ENCODE measurements at regions not wholly inside any gene's neighbourhood (a gene's known extent, or its start where the extent isn't known, plus 50 kb on each side); places are given as distances from the start of the nearest gene placed in this dataset.
A peak's percentile ranks its signal among the peaks of the same experiment; 100 is the strongest.

DNA sequence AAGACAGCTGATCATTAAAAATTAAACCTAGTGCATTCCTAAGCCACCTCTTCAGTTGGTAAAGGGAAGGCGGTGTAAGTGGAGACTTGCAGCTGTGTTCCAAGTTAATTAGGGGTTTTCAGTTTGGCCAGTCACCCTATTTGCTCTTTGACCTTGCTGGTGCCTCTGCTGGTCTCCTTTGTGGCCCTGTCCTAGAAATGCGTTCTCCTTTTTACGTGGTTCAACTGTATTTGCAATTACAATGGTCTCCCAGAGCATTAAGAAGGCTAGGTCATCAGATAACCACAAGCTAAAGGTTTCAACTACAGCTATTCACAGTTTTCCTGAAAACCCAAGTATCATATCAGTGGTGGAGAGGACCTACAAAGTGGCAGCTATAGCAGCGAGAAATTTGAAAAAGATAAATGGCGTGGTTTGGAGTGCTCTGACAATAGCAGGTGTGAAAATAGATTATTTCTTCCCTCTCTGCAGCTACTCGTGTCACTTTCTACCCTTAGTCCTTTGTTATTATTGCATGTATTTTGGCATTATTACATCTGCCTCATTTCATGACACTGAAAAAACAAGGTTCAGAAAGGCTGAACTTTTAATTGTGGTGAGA lies 203.5 kb upstream of the TBC1D5 start:
- Histone ChIP-seq H3K18ac (ENCODE audit: low read depth in 1 of 2, low read length in 2 of 2) (no peak overlapping the region), H3K4me3 (ENCODE audit: insufficient read depth in 1 of 2, low read depth in 1 of 2, low read length in 2 of 2) (no peak overlapping the region)
- WGBS: 75% methylated on average over 3 of the region's 6 CpGs

DNA sequence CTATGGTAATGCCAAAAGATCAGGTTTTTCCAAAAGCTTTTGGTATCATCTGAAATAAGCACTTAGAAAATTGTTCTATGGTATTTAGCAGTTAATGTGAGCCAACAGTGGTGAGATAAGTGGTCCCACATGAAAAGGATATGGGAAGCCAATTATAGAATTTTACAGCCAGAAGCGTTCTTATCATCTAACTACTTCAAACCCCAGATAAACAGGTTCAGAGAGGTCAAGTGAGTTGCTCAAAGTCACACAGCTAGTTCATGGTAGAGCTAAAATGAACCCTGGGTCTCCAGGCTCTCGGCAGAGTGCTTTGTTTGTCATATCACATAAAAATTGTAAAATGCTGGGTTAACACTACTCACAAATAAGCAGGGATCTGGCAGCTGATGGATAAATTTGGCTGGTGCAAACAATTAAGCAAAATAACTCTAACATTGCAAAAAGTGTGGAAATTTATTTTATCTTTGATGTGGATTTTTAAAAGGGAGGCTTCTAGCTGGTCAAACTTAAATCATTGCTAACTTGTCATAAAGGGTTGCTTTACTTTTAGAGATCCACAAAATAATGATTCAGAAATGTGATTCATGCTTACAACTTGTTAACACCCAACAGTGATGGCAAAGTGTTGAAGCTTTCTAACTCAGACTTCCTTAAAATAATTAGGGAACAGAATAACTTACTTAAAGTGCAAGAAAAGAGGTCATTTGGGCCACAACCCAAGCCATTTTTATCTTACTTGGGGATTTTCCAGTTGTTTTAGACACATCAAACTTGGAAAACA lies 202.8 kb upstream of the TBC1D5 start:
- no peak overlapping the region for H2AFZ ChIP-seq (ENCODE audit: low read depth, low read length)
- no peak for DNase-seq

More for the DNA sequence above, 203.5 kb upstream of the TBC1D5 start:
- no peak overlapping the region for H4K8ac ChIP-seq (ENCODE audit: low read length)
- no peaks in the 10 kb centered on the region for H3K79me1 ChIP-seq (replicated peaks; ENCODE audit: low read length, poor library complexity, severe bottlenecking)
- no peak overlapping the region for H4K91ac ChIP-seq (ENCODE audit: low read length)
- no peak overlapping the region for H2BK120ac ChIP-seq (ENCODE audit: low read depth, low read length)
- H3K4me2 ChIP-seq (ENCODE audit: low read length, poor library complexity, severe bottlenecking): no peak overlapping the region
- H2AFZ ChIP-seq (ENCODE audit: low read depth, low read length): no peak overlapping the region
- no peak overlapping the region for H2AK5ac ChIP-seq (ENCODE audit: low read length, severe bottlenecking)
- H2BK5ac ChIP-seq (ENCODE audit: low read depth, low read length, poor library complexity, severe bottlenecking): no peak overlapping the region
- no peaks in the 10 kb centered on the region for H3K4me1 ChIP-seq (ENCODE audit: control insufficient read depth, insufficient read depth, low read depth, low read length)
- no peak for DNase-seq
- no peak overlapping the region for H3K27ac ChIP-seq (ENCODE audit: low read length, poor library complexity, severe bottlenecking)
- H3K27me3 ChIP-seq (ENCODE audit: control insufficient read depth in 1 of 2, insufficient read depth in 1 of 2, low read length in 2 of 2): no peaks in the 10 kb centered on the region
- no peak overlapping the region for H2BK15ac ChIP-seq (ENCODE audit: low read depth, poor library complexity, severe bottlenecking)
- H3K9ac ChIP-seq (ENCODE audit: low read length): no peak overlapping the region
- H2BK12ac ChIP-seq (ENCODE audit: low read length in 2 of 2): no peak overlapping the region
- H3K4ac ChIP-seq (ENCODE audit: low read depth in 1 of 2, low read length in 2 of 2): no peak overlapping the region
- H3K14ac ChIP-seq (ENCODE audit: low read length in 2 of 2): no peak overlapping the region
- no peaks in the 10 kb centered on the region for H3K9me3 ChIP-seq (ENCODE audit: control insufficient read depth, low read length)
- no peaks in the 10 kb centered on the region for H3K36me3 ChIP-seq (ENCODE audit: control insufficient read depth in 1 of 2, insufficient read depth in 2 of 2, low read depth in 1 of 2, low read length in 2 of 2)
- no peak overlapping the region for H3K23ac ChIP-seq (ENCODE audit: low read length in 2 of 2)

DNA sequence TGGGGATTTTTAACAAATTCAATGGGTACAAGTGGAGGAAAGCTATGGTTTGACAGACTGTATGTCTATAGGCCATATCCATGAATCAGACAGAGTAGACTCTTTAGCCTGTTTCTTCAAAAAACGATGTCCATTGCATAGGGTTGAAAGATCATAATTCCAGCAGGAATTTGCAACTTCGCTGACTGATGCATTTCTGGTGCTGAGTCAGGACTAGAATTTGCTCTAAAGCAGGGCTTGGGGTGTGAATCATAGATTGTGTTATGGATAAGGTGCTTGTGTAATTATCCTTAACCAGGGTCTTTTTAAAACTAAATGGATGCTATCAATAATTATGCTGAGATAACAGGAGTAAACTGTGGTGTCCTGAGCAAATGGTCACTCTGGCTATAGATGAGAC lies 200.4 kb upstream of the TBC1D5 start:
- Histone ChIP-seq H3K4me3 (ENCODE audit: insufficient read depth in 1 of 2, low read depth in 1 of 2, low read length in 2 of 2) (no peak overlapping the region), H3K4ac (ENCODE audit: low read depth in 1 of 2, low read length in 2 of 2) (no peak overlapping the region), H3K4me1 (ENCODE audit: control insufficient read depth, insufficient read depth, low read depth, low read length) (no peaks in the 10 kb centered on the region), H2BK12ac (ENCODE audit: low read length in 2 of 2) (no peak overlapping the region), H2BK5ac (ENCODE audit: low read depth, low read length, poor library complexity, severe bottlenecking) (no peak overlapping the region), H3K4me2 (ENCODE audit: low read length, poor library complexity, severe bottlenecking) (no peak overlapping the region), H3K79me1 (replicated peaks; ENCODE audit: low read length, poor library complexity, severe bottlenecking) (no peaks in the 10 kb centered on the region), H3K14ac (ENCODE audit: low read length in 2 of 2) (no peak overlapping the region), H3K27me3 (ENCODE audit: control insufficient read depth in 1 of 2, insufficient read depth in 1 of 2, low read length in 2 of 2) (no peaks in the 10 kb centered on the region), H4K8ac (ENCODE audit: low read length) (no peak overlapping the region), H2AK5ac (ENCODE audit: low read length, severe bottlenecking) (no peak overlapping the region), H3K9ac (ENCODE audit: low read length) (no peak overlapping the region), H2BK120ac (ENCODE audit: low read depth, low read length) (no peak overlapping the region), H2AFZ (ENCODE audit: low read depth, low read length) (no peak overlapping the region), H3K27ac (ENCODE audit: low read length, poor library complexity, severe bottlenecking) (no peak overlapping the region), H3K9me3 (ENCODE audit: control insufficient read depth, low read length) (no peaks in the 10 kb centered on the region), H4K91ac (ENCODE audit: low read length) (no peak overlapping the region), H2BK15ac (ENCODE audit: low read depth, poor library complexity, severe bottlenecking) (no peak overlapping the region), H3K36me3 (ENCODE audit: control insufficient read depth in 1 of 2, insufficient read depth in 2 of 2, low read depth in 1 of 2, low read length in 2 of 2) (no peaks in the 10 kb centered on the region), H3K23ac (ENCODE audit: low read length in 2 of 2) (no peak overlapping the region), H3K18ac (ENCODE audit: low read depth in 1 of 2, low read length in 2 of 2) (no peak overlapping the region)
- WGBS: 48% methylated on average over 2 of the region's 2 CpGs
- peak; percentile 25 for DNase-seq

More for the DNA sequence above, 202.8 kb upstream of the TBC1D5 start:
- WGBS: 50% methylated on average over 1 of the region's 2 CpGs
- Histone ChIP-seq H4K91ac (ENCODE audit: low read length) (no peak overlapping the region), H3K79me1 (replicated peaks; ENCODE audit: low read length, poor library complexity, severe bottlenecking) (no peaks in the 10 kb centered on the region), H3K9ac (ENCODE audit: low read length) (no peak overlapping the region), H3K23ac (ENCODE audit: low read length in 2 of 2) (no peak overlapping the region), H3K4me2 (ENCODE audit: low read length, poor library complexity, severe bottlenecking) (no peak overlapping the region), H3K36me3 (ENCODE audit: control insufficient read depth in 1 of 2, insufficient read depth in 2 of 2, low read depth in 1 of 2, low read length in 2 of 2) (no peaks in the 10 kb centered on the region), H2BK15ac (ENCODE audit: low read depth, poor library complexity, severe bottlenecking) (no peak overlapping the region), H3K27me3 (ENCODE audit: control insufficient read depth in 1 of 2, insufficient read depth in 1 of 2, low read length in 2 of 2) (no peaks in the 10 kb centered on the region), H3K18ac (ENCODE audit: low read depth in 1 of 2, low read length in 2 of 2) (no peak overlapping the region), H2BK12ac (ENCODE audit: low read length in 2 of 2) (no peak overlapping the region), H2BK5ac (ENCODE audit: low read depth, low read length, poor library complexity, severe bottlenecking) (no peak overlapping the region), H3K4me3 (ENCODE audit: insufficient read depth in 1 of 2, low read depth in 1 of 2, low read length in 2 of 2) (no peak overlapping the region), H3K14ac (ENCODE audit: low read length in 2 of 2) (no peak overlapping the region), H3K4ac (ENCODE audit: low read depth in 1 of 2, low read length in 2 of 2) (no peak overlapping the region), H3K4me1 (ENCODE audit: control insufficient read depth, insufficient read depth, low read depth, low read length) (no peaks in the 10 kb centered on the region), H3K27ac (ENCODE audit: low read length, poor library complexity, severe bottlenecking) (no peak overlapping the region), H3K9me3 (ENCODE audit: control insufficient read depth, low read length) (no peaks in the 10 kb centered on the region), H4K8ac (ENCODE audit: low read length) (no peak overlapping the region), H2AK5ac (ENCODE audit: low read length, severe bottlenecking) (no peak overlapping the region), H2BK120ac (ENCODE audit: low read depth, low read length) (no peak overlapping the region)

DNA sequence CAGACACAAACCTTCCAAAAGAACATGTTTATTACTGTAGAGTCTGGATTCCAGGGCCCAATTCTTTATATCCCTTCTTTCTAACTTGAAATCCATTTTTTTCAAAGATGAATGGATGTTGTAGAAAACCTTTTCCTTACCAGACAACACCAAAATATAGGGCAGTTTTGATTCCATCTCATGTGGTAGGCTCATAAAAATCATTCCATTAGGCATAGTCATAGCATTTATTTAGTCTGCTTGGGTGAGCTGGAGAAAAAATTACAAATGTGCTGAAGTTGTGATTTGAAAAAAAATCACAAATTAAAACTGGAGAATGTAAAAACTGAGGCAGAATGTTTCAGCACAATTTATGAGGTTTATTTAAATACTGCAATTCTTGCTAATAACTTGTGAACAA lies 199.3 kb upstream of the TBC1D5 start:
- H3K36me3 ChIP-seq (ENCODE audit: control insufficient read depth in 1 of 2, insufficient read depth in 2 of 2, low read depth in 1 of 2, low read length in 2 of 2): no peaks in the 10 kb centered on the region

More for the DNA sequence above, 199.3 kb upstream of the TBC1D5 start:
- no peak overlapping the region for H3K27ac ChIP-seq (ENCODE audit: low read length, poor library complexity, severe bottlenecking)
- H2AFZ ChIP-seq (ENCODE audit: low read depth, low read length): no peak overlapping the region
- no peak overlapping the region for H4K8ac ChIP-seq (ENCODE audit: low read length)
- no peak overlapping the region for H2AK5ac ChIP-seq (ENCODE audit: low read length, severe bottlenecking)
- no peak overlapping the region for H3K18ac ChIP-seq (ENCODE audit: low read depth in 1 of 2, low read length in 2 of 2)
- H2BK15ac ChIP-seq (ENCODE audit: low read depth, poor library complexity, severe bottlenecking): no peak overlapping the region
- H3K4me3 ChIP-seq (ENCODE audit: insufficient read depth in 1 of 2, low read depth in 1 of 2, low read length in 2 of 2): no peak overlapping the region
- H3K4me2 ChIP-seq (ENCODE audit: low read length, poor library complexity, severe bottlenecking): no peak overlapping the region
- H4K91ac ChIP-seq (ENCODE audit: low read length): no peak overlapping the region
- peaks cover 0 to 4% of the 10 kb centered on the region in 2 experiments for H3K27me3 ChIP-seq (ENCODE audit: control insufficient read depth in 1 of 2, insufficient read depth in 1 of 2, low read length in 2 of 2)
- no peak overlapping the region for H2BK5ac ChIP-seq (ENCODE audit: low read depth, low read length, poor library complexity, severe bottlenecking)
- H2BK120ac ChIP-seq (ENCODE audit: low read depth, low read length): no peak overlapping the region
- H3K14ac ChIP-seq (ENCODE audit: low read length in 2 of 2): no peak overlapping the region
- H3K79me1 ChIP-seq (replicated peaks; ENCODE audit: low read length, poor library complexity, severe bottlenecking): no peaks in the 10 kb centered on the region
- no peak overlapping the region for H3K4ac ChIP-seq (ENCODE audit: low read depth in 1 of 2, low read length in 2 of 2)
- no peaks in the 10 kb centered on the region for H3K4me1 ChIP-seq (ENCODE audit: control insufficient read depth, insufficient read depth, low read depth, low read length)
- H3K9me3 ChIP-seq (ENCODE audit: control insufficient read depth, low read length): no peaks in the 10 kb centered on the region
- H3K23ac ChIP-seq (ENCODE audit: low read length in 2 of 2): no peak overlapping the region
- H3K9ac ChIP-seq (ENCODE audit: low read length): no peak overlapping the region
- no peak overlapping the region for H2BK12ac ChIP-seq (ENCODE audit: low read length in 2 of 2)
- DNase-seq: no peak

Measured in mesenchymal stem cell (in vitro differentiated cells and primary cell).